Left ventricle myocardium inferior (tissue), 1 donor: ENCODE measurements at regions not wholly inside any gene's neighbourhood (a gene's known extent, or its start where the extent isn't known, plus 50 kb on each side); places are given as distances from the start of the nearest gene placed in this dataset.
A peak's percentile ranks its signal among the peaks of the same experiment; 100 is the strongest.

ENCODE experiments used
- DNase-seq: peaks from one replicate; pipeline ENCODE4 v3.0.0-alpha.2; 2020
- H3K27ac ChIP-seq: fragments of 200-600 bp; replicated peaks from 2 replicates; pipeline ENCODE4 v1.8.0; 2021
- H3K27me3 ChIP-seq: fragments of 200-600 bp; 2 replicates; pipeline ENCODE4 v1.8.0; 2021; ENCODE audit warnings: low read depth
- H3K36me3 ChIP-seq: fragments of 200-600 bp; 2 replicates; pipeline ENCODE4 v1.8.0; 2021
- H3K4me1 ChIP-seq: fragments of 200-600 bp; 2 replicates; pipeline ENCODE4 v1.8.0; 2021
- H3K4me3 ChIP-seq: fragments of 200-600 bp; 2 replicates; pipeline ENCODE4 v1.8.0; 2021; ENCODE audit warnings: mild to moderate bottlenecking, moderate library complexity
- H3K9me3 ChIP-seq: fragments of 200-600 bp; replicated peaks from 2 replicates; pipeline ENCODE4 v1.8.0; 2021
- intact Hi-C: fragments of 100-400 bp; cut with micrococcal nuclease; formaldehyde crosslinking; loops from one replicate; pipeline ENCODE4 v1.11.0; 2022
- TF ChIP-seq, protein P1 (sequence below): fragments of 200-600 bp; IDR thresholded peaks from 2 replicates; pipeline ENCODE4 v1.8.0; 2021; ENCODE audit warnings: antibody characterized with exemption, mild to moderate bottlenecking, borderline replicate concordance
- donor health status: DM: no; HTN: yes; CAD: no; lungs with severe emphysema.

GRCh38 chr6:145370559-145370958, 364.8 kb downstream of the EPM2A start:
- DNase-seq, result no peak
- H3K27me3 ChIP-seq, result no peaks in the 10 kb centered on the region
- no peaks in the 10 kb centered on the region for H3K36me3 ChIP-seq
- H3K4me3 ChIP-seq, result no peak overlapping the region
- intact Hi-C loops, result no loop called here
- no peak overlapping the region for H3K27ac ChIP-seq
- peaks cover 16% of the 10 kb centered on the region for H3K4me1 ChIP-seq
- TF ChIP-seq, protein P1, sequence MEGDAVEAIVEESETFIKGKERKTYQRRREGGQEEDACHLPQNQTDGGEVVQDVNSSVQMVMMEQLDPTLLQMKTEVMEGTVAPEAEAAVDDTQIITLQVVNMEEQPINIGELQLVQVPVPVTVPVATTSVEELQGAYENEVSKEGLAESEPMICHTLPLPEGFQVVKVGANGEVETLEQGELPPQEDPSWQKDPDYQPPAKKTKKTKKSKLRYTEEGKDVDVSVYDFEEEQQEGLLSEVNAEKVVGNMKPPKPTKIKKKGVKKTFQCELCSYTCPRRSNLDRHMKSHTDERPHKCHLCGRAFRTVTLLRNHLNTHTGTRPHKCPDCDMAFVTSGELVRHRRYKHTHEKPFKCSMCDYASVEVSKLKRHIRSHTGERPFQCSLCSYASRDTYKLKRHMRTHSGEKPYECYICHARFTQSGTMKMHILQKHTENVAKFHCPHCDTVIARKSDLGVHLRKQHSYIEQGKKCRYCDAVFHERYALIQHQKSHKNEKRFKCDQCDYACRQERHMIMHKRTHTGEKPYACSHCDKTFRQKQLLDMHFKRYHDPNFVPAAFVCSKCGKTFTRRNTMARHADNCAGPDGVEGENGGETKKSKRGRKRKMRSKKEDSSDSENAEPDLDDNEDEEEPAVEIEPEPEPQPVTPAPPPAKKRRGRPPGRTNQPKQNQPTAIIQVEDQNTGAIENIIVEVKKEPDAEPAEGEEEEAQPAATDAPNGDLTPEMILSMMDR, result no peak
- no peaks in the 10 kb centered on the region for H3K9me3 ChIP-seq

- Histone ChIP-seq H3K27ac (peak overlapping the region; percentile 79), H3K4me3 (peak overlapping the region; percentile 49)
- intact Hi-C loops, result no loop called here
Measured at GRCh38 chr6:145372671-145373151, 362.6 kb downstream of the EPM2A start.

DNA sequence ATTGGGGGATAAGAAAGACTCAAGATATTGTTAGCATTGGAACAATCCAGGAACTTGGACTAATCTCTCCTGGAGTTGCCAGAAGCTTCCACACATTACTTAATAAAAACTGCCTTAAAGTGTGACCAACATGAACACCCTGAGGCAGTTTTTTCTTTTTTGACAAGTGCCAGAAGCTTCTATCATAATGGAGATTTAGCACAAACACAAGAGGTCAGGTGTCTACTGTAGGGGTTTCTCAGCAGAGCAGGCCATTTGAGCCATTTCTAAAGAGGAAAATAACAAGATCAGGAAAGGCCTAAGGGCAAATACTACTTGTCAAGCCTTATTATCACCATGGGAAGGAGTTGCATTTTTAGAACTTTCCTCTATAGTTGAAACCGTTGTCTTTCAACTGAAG, 361.5 kb downstream of the EPM2A start:
- Histone ChIP-seq H3K4me1 (peaks cover 16% of the 10 kb centered on the region), H3K9me3 (peaks cover 13% of the 10 kb centered on the region), H3K27me3 (no peaks in the 10 kb centered on the region), H3K4me3 (no peak overlapping the region), H3K36me3 (no peaks in the 10 kb centered on the region), H3K27ac (peak overlapping the region; percentile 79)
- TF ChIP-seq, protein P1, result no peak
- DNase-seq, result no peak
- intact Hi-C loops, result no loop called here

More at GRCh38 chr6:145372671-145373151, 362.6 kb downstream of the EPM2A start:
- Histone ChIP-seq H3K4me1 (peaks cover 16% of the 10 kb centered on the region), H3K9me3 (peaks cover 8% of the 10 kb centered on the region), H3K36me3 (no peaks in the 10 kb centered on the region), H3K27me3 (no peaks in the 10 kb centered on the region)
- TF ChIP-seq, protein P1, result no peak
- DNase-seq, result peak; percentile 27

DNA sequence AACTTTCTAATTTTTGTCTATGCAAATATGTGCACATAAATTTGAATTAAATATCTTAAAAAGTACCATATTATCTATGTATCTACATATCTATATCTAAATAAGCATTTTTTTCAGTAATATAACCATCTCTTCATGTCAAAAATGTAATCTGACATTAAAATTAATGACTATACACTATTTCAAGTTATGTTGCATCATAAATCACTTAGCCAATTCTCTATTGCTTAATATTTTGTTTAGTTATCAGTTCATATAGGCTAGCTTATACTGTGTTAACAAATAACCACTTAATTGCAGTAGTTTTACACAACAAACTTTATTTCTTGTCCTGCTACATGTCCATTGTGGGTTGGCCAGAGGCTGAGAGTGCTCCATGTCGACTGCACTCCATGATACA, 360.8 kb downstream of the EPM2A start:
- TF ChIP-seq, protein P1, result no peak
- no peak for DNase-seq
- peaks cover 13% of the 10 kb centered on the region for H3K9me3 ChIP-seq
- no peaks in the 10 kb centered on the region for H3K36me3 ChIP-seq
- H3K4me3 ChIP-seq, result no peak overlapping the region
- no peaks in the 10 kb centered on the region for H3K27me3 ChIP-seq
- H3K4me1 ChIP-seq, result peaks cover 16% of the 10 kb centered on the region
- H3K27ac ChIP-seq, result no peak overlapping the region
- intact Hi-C loops, result no loop called here

DNA sequence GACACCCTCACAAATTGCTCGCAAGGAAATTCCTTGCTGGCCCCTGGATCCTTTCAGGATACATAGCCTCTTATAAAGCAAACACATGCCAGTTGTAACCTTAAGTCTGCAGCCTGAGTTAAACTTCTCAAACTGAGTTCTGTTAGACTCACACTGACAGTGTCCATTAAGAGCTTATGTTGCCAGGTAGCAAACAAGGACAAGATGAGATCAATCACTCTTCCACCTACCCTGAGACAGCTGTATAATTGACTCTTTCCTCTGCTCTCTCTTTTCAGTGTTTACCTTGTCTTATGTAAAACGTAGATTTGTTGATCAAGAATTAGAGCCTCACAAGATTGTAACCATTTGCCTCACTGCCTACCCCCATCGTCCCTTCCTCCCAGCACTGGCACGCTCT, 359.8 kb downstream of the EPM2A start:
- TF ChIP-seq, protein P1, result no peak
- no peak overlapping the region for H3K27ac ChIP-seq
- H3K36me3 ChIP-seq, result no peaks in the 10 kb centered on the region
- no peak for DNase-seq
- no peak overlapping the region for H3K4me3 ChIP-seq
- H3K9me3 ChIP-seq, result peaks cover 13% of the 10 kb centered on the region
- intact Hi-C loops, result no loop called here
- H3K4me1 ChIP-seq, result peaks cover 16% of the 10 kb centered on the region
- no peaks in the 10 kb centered on the region for H3K27me3 ChIP-seq
